Erythroblast (primary cell): ENCODE measurements at regions not wholly inside any gene's neighbourhood (a gene's known extent, or its start where the extent isn't known, plus 50 kb on each side); places are given as distances from the start of the nearest gene placed in this dataset.

ENCODE experiments used
- GATA1 ChIP-seq: IDR thresholded peaks from 2 replicates; pipeline ENCODE4 v1.6.1; 2011; ENCODE audit warnings: low read depth, mild to moderate bottlenecking, control low read depth, low read length, moderate library complexity
- POLR2A ChIP-seq: IDR thresholded peaks from 2 replicates; pipeline ENCODE4 v1.6.1; 2011; ENCODE audit warnings: mild to moderate bottlenecking, low read length

DNA sequence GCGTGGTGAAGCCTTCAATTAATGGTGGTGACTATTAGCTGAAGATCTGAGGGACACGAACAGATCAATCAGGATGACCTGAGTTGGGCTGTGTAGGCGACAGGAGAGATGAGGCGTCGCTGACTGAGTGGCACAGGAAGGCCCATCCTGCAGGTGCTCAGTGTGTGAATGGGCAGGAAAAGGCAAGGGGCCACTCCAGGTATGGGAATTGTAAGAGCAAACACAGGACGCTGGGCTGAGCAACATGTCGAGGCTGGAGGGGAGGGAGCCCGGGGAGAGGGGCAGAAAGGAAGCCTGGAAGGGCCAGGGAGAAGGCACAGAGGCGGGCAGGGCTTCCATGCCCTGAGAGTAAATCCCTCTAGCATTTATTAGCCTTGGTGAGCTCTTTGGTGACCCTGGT lies 151.0 kb downstream of the VEGFA start:
- TF ChIP-seq POLR2A: no peak
- TF ChIP-seq GATA1: no peak
